H1 (cell line): ENCODE measurements at regions not wholly inside any gene's neighbourhood (a gene's known extent, or its start where the extent isn't known, plus 50 kb on each side); places are given as distances from the start of the nearest gene placed in this dataset.

Experiments
- BRCA1 ChIP-seq: IDR thresholded peaks from 2 replicates; pipeline ENCODE4 v1.6.1; 2012; ENCODE audit warnings: low read depth, low read length, improper control_type of control experiment
- CREB1 ChIP-seq: IDR thresholded peaks from 2 replicates; pipeline ENCODE4 v1.6.1; 2012; ENCODE audit warnings: inconsistent platforms
- EP300 ChIP-seq, 2 experiments: IDR thresholded peaks; 1 replicate in 1 of 2; 2 replicates in 1 of 2; pipeline ENCODE4 v1.6.1; 2011 to 2012; ENCODE audit warnings: low read depth in 2 of 2, low read length in 2 of 2, mild to moderate bottlenecking in 2 of 2, borderline replicate concordance in 1 of 2, inconsistent platforms in 1 of 2, moderate library complexity in 1 of 2
- GABPA ChIP-seq: IDR thresholded peaks from 2 replicates; pipeline ENCODE4 v1.6.1; 2011; ENCODE audit warnings: mild to moderate bottlenecking, low read length, moderate library complexity, borderline replicate concordance; ENCODE audit not compliant: insufficient read depth
- JUND ChIP-seq: IDR thresholded peaks from 2 replicates; pipeline ENCODE4 v1.6.1; 2011; ENCODE audit warnings: mild to moderate bottlenecking, improper control_type of control experiment, low read length
- MAFK ChIP-seq: IDR thresholded peaks from 2 replicates; pipeline ENCODE4 v1.6.1; 2012; ENCODE audit warnings: low read depth, mild to moderate bottlenecking, improper control_type of control experiment, low read length
- POLR2A ChIP-seq, 2 experiments: IDR thresholded peaks; 1 replicate in 1 of 2; 2 replicates in 1 of 2; pipeline ENCODE4 v1.6.1; 2011; ENCODE audit warnings: low read depth in 2 of 2, low read length in 2 of 2, mild to moderate bottlenecking in 2 of 2; ENCODE audit errors: control extremely low read depth in 1 of 2
- POLR2AphosphoS5 ChIP-seq: IDR thresholded peaks from 2 replicates; pipeline ENCODE4 v1.6.1; 2011; ENCODE audit warnings: low read depth, low read length
- RAD21 ChIP-seq, 2 experiments: IDR thresholded peaks in 1 of 2; conservative IDR thresholded peaks in 1 of 2; 2 replicates each; pipeline ENCODE4 v1.6.1; 2011; ENCODE audit warnings: low read depth in 2 of 2, low read length in 2 of 2, improper control_type of control experiment in 1 of 2, inconsistent platforms in 1 of 2, mild to moderate bottlenecking in 1 of 2, moderate library complexity in 1 of 2
- SIX5 ChIP-seq: IDR thresholded peaks from 2 replicates; pipeline ENCODE4 v1.6.1; 2011; ENCODE audit warnings: mild to moderate bottlenecking, low read depth, low read length
- TAF1 ChIP-seq: IDR thresholded peaks from 2 replicates; pipeline ENCODE4 v1.6.1; 2011; ENCODE audit warnings: mild to moderate bottlenecking, low read depth, low read length
- TF ChIP-seq, protein P1 (sequence below), 3 experiments: IDR thresholded peaks; 1 replicate in 2 of 3; 2 replicates in 1 of 3; pipeline versions ENCODE4 v1.5.1 to v1.6.1; 2011; ENCODE audit warnings: low read length in 3 of 3, mild to moderate bottlenecking in 3 of 3, inconsistent platforms in 2 of 3, low read depth in 1 of 3, moderate library complexity in 1 of 3; ENCODE audit not compliant: insufficient read depth in 1 of 3; ENCODE audit errors: control extremely low read depth in 1 of 3
- TF ChIP-seq, protein P2 (sequence below): IDR thresholded peaks from 2 replicates; pipeline ENCODE4 v1.6.1; 2011; ENCODE audit warnings: low read depth, mild to moderate bottlenecking, low read length; ENCODE audit not compliant: insufficient read depth

DNA sequence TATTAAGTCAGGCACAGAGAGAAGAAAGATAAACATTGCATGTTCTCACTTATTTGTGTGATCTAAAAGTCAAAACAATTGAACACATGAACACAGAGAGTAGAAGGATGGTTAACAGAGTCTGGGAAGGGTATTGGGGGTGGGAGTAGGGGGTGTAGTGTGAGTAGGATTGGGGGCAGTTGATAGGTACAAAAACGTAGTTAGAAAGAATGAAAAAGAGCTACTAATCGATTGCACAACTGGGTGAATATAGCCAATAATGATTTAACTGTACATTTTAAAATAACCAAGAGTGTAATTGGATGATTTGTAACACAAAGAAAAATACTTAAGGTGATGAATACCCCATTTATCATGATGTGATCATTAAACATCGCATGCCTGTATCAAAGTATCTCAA is 333.3 kb downstream of the HAO1 start:
- no peak for TF ChIP-seq POLR2A (IDR thresholded peaks at IDR 0.05; ENCODE audit: control extremely low read depth in 1 of 2, low read depth in 2 of 2, low read length in 2 of 2)
- no peak for TF ChIP-seq RAD21 (IDR thresholded peaks at IDR 0.05 in 1 of 2, conservative IDR thresholded peaks at IDR 0.05 in 1 of 2; ENCODE audit: low read depth in 2 of 2, low read length in 2 of 2)
- TF ChIP-seq, protein P1, sequence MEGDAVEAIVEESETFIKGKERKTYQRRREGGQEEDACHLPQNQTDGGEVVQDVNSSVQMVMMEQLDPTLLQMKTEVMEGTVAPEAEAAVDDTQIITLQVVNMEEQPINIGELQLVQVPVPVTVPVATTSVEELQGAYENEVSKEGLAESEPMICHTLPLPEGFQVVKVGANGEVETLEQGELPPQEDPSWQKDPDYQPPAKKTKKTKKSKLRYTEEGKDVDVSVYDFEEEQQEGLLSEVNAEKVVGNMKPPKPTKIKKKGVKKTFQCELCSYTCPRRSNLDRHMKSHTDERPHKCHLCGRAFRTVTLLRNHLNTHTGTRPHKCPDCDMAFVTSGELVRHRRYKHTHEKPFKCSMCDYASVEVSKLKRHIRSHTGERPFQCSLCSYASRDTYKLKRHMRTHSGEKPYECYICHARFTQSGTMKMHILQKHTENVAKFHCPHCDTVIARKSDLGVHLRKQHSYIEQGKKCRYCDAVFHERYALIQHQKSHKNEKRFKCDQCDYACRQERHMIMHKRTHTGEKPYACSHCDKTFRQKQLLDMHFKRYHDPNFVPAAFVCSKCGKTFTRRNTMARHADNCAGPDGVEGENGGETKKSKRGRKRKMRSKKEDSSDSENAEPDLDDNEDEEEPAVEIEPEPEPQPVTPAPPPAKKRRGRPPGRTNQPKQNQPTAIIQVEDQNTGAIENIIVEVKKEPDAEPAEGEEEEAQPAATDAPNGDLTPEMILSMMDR (IDR thresholded peaks at IDR 0.05; ENCODE audit: control extremely low read depth in 1 of 3, insufficient read depth in 1 of 3, low read depth in 1 of 3, low read length in 3 of 3), result no peak
- TF ChIP-seq BRCA1, result no peak
- no peak for TF ChIP-seq MAFK
- TF ChIP-seq SIX5, result no peak
- TF ChIP-seq CREB1, result no peak
- TF ChIP-seq POLR2AphosphoS5, result no peak
- TF ChIP-seq, protein P2, sequence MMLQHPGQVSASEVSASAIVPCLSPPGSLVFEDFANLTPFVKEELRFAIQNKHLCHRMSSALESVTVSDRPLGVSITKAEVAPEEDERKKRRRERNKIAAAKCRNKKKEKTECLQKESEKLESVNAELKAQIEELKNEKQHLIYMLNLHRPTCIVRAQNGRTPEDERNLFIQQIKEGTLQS, result no peak
- TF ChIP-seq EP300 (IDR thresholded peaks at IDR 0.05; ENCODE audit: borderline replicate concordance in 1 of 2, low read depth in 2 of 2, low read length in 2 of 2), result no peak
- no peak for TF ChIP-seq JUND
- TF ChIP-seq GABPA, result no peak
- no peak for TF ChIP-seq TAF1
